ENCODE measurements at regions not wholly inside any gene's neighbourhood (a gene's known extent, or its start where the extent isn't known, plus 50 kb on each side); places are given as distances from the start of the nearest gene placed in this dataset.

GRCh38 chr9:115196919-115197318 lies 79.0 kb upstream of the TNC start:
- H3K9ac ChIP-seq (ENCODE audit: extremely low read depth, insufficient read length, low read length) = no peak overlapping the region
- no peak overlapping the region for H2BK120ac ChIP-seq (ENCODE audit: low read depth, low read length, poor library complexity, severe bottlenecking)
- no peak overlapping the region for H3K56ac ChIP-seq (ENCODE audit: insufficient read length, low read depth, low read length)
- H3K23ac ChIP-seq (ENCODE audit: insufficient read length, low read depth, low read length) = no peak overlapping the region
- H3K27me3 ChIP-seq (ENCODE audit: insufficient read depth, low read length) = no peaks in the 10 kb centered on the region
- H3K4me3 Mint-ChIP-seq = no peak overlapping the region
- no peak overlapping the region for H3K27ac ChIP-seq (ENCODE audit: insufficient read length, low read depth, low read length)
- no peak overlapping the region for H4K8ac ChIP-seq (replicated peaks; ENCODE audit: insufficient read length, low read depth, low read length)
- H4K91ac ChIP-seq (ENCODE audit: insufficient read length, low read depth, low read length) = no peak overlapping the region
- H4K5ac ChIP-seq (ENCODE audit: insufficient read length, low read depth, low read length) = no peak overlapping the region
- H2BK20ac ChIP-seq (ENCODE audit: low read depth, low read length, poor library complexity, severe bottlenecking) = no peak overlapping the region
- H2BK5ac ChIP-seq (ENCODE audit: insufficient read length, low read length) = no peak overlapping the region
- peaks cover 27 to 32% of the 10 kb centered on the region in 2 experiments for H3K4me1 Mint-ChIP-seq
- no peaks in the 10 kb centered on the region for H3K79me2 ChIP-seq (ENCODE audit: insufficient read depth, low read length)
- peaks cover 3 to 5% of the 10 kb centered on the region in 2 experiments; a peak in 4 of 5 replicates for H3K9me3 Mint-ChIP-seq
- peaks cover 5% of the 10 kb centered on the region for H3K9me3 ChIP-seq (ENCODE audit: control insufficient read depth, low read depth, low read length)
- H3K27ac Mint-ChIP-seq = no peak overlapping the region
- DNase-seq = no peak
- H3K4ac ChIP-seq (ENCODE audit: low read depth, low read length) = no peak overlapping the region
- H3K27me3 Mint-ChIP-seq (ENCODE audit: low read depth) = peaks cover 3% of the 10 kb centered on the region
- H4K20me1 ChIP-seq (ENCODE audit: control insufficient read depth, insufficient read depth, insufficient read length) = no peaks in the 10 kb centered on the region
- H2BK15ac ChIP-seq (ENCODE audit: low read depth, low read length) = no peak overlapping the region
- H3K4me1 ChIP-seq (ENCODE audit: insufficient read depth, low read length) = peaks cover 6% of the 10 kb centered on the region
- no peak for TF ChIP-seq CTCF (conservative IDR thresholded peaks at IDR 0.05)
- H3K14ac ChIP-seq (ENCODE audit: insufficient read depth, low read length) = no peak overlapping the region; the same call in 1 of the 2 replicates
- H3K79me1 ChIP-seq (ENCODE audit: insufficient read depth, low read depth, low read length, poor library complexity, severe bottlenecking) = no peaks in the 10 kb centered on the region
- H2AFZ ChIP-seq (ENCODE audit: low read length) = no peak overlapping the region
- H3K23me2 ChIP-seq (ENCODE audit: insufficient read length, low read depth, low read length, poor library complexity, severe bottlenecking) = no peaks in the 10 kb centered on the region
- H2BK12ac ChIP-seq (ENCODE audit: insufficient read length, low read depth, low read length) = no peak overlapping the region
- WGBS (ENCODE audit: extremely low coverage, insufficient read length, low lambda C conversion rate) = no CpG with 5 or more reads among the region's 3 CpGs
- no peak overlapping the region for H3K4me2 ChIP-seq (ENCODE audit: insufficient read depth, insufficient read length, low read length)
- no peak overlapping the region for H3K18ac ChIP-seq (ENCODE audit: insufficient read length, low read depth, low read length)
- H3K36me3 Mint-ChIP-seq (ENCODE audit: insufficient read depth in 1 of 3, low read depth in 3 of 3) = peaks cover 4 to 5% (median 4%) of the 10 kb centered on the region in 3 experiments; a peak in 5 of 7 replicates
- no peak overlapping the region for H2AK5ac ChIP-seq (ENCODE audit: insufficient read length, low read length)
- H3T11ph ChIP-seq (ENCODE audit: low read length) = no peak overlapping the region
